ENCODE measurements at regions not wholly inside any gene's neighbourhood (a gene's known extent, or its start where the extent isn't known, plus 50 kb on each side); places are given as distances from the start of the nearest gene placed in this dataset.
"Not testable (repeated sequence)": the region's sequence is repeated elsewhere in the genome, so short reads cannot be mapped to it uniquely, and the experiment has no call there.

DNA sequence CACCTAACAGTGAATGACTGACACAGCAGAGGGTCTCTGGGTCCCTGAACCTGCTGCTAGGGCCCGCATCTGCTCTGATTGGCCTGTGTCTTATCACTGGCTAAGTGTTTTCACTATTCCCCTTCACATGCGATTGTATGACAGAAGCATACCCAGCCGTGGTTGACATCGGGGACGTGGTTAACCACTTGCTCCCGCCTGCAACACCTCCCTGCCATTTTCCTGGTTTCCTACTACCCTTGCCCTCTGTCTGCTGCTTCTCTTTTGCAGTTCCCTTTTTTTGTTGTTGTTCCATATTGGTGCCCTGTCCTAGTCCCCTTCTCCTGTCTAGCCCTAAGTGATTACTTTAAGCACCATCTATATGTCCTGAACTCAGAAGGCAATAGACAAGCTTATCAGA, 177.0 kb downstream of the RGS9 start:
- intact Hi-C loops (cut with micrococcal nuclease), result no loop called here

- intact Hi-C loops (cut with micrococcal nuclease), result no loop called here
Measured at GRCh38 chr17:65312718-65313377, 175.7 kb downstream of the RGS9 start.

GRCh38 chr17:65311261-65311660, 174.1 kb downstream of the RGS9 start:
- intact Hi-C loops (cut with micrococcal nuclease), result no loop called here

GRCh38 chr17:65307961-65308316, 170.8 kb downstream of the RGS9 start:
- intact Hi-C loops (cut with micrococcal nuclease), result no loop called here

GRCh38 chr17:65307081-65307960, 170.2 kb downstream of the RGS9 start:
- intact Hi-C loops (cut with micrococcal nuclease), result no loop called here

- intact Hi-C loops (cut with micrococcal nuclease), result no loop called here
Measured at GRCh38 chr17:65305778-65306177, 168.6 kb downstream of the RGS9 start.

DNA sequence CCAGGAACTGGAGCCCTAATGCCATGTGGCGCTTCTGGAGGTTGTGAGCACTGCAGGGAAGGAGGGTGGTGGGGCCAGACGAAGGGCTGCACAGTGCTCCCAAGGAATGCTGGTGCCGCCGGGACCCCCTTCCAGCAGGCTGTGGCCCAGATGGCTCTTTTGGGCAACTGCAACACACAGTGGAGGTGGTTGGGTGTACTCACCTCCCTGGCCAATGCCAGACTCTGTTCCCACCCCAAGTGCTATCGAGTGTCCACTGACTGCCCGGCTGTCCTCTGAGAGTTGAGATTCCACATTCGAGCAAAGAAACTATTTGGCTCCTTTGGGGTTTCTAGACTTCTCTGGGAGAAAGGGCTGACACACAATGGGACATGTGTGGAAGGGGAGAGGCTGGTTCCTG, 167.9 kb downstream of the RGS9 start:
- intact Hi-C loops (cut with micrococcal nuclease), result no loop called here

DNA sequence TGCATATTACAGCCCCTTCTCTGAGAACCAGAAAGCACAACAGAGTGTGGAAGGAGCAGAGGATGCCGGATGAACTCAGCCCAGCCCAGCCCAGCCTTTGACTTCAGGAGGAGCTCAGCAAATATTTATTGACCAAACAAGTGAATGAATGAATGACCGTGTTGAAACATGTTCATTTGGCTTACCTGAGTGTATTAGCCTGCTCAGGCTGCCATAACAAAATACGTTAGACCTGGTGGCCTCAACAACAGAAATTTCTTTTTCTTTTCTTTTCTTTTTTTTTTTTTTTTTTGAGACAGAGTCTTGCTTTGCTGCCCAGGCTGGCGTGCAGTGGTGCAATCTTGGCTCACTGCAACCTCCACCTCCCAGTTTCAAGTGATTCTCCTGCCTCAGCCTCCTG, 164.7 kb downstream of the RGS9 start:
- intact Hi-C loops (cut with micrococcal nuclease), result not testable (repeated sequence)

- intact Hi-C loops (cut with micrococcal nuclease), result no loop called here
Measured at GRCh38 chr17:65301184-65301583, 164.0 kb downstream of the RGS9 start.

- intact Hi-C loops (cut with micrococcal nuclease), result loop anchor here (10.0 kb wide), 1 partner anchor 687 kb away; no protein-coding TSS in a partner anchor
Measured at GRCh38 chr17:65297916-65298315, 160.7 kb downstream of the RGS9 start.

DNA sequence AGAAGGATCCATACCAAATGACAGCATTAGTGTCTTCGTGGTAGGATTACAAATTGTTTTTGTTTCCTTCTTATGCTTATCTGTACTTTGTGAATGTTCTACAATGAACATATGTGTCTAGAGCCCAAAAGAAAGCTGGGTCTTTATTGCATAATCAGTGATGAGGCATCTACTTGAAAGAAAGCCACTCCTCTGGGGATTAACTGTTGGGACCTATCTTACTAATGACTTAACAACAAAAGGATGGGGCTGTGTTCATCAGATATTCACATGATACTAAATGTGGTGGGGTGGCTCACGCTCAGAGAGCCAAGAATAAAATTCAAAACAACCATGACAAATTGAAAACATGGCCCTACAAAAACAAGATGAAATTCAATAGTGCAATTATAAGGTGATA, 160.2 kb downstream of the RGS9 start:
- intact Hi-C loops (cut with micrococcal nuclease), result loop anchor here (10.0 kb wide), 1 partner anchor 687 kb away; no protein-coding TSS in a partner anchor

DNA sequence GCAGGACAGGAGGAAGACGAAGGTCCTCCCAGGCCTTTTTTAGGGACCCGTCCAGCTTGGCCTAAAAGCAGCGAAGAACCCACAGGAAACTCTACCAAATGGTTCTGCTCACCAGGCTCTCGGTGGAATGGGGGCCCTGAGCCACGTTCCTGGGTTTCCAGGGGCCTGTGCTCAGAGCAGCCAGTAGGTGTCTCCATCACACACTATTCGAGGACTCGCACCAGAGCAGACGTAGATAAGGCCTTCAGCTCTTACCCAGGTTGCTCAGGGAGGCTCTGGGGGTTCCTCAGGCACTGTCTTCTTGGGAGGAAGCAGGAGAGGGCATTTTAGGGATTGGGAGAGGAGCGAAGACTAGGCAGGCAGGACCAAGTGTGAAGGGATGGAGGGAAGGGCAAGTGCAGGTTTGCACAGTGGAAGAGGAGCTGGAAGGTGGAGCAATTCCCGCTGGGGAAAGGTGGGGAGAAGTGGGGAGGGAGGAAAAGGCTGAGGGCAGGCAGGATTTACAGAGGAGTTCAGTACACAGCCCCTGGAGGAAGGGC, 157.1 kb downstream of the RGS9 start:
- intact Hi-C loops (cut with micrococcal nuclease), result loop anchor here (2.0 to 10.0 kb wide), 4 partner anchors 62 to 873 kb away; no protein-coding TSS in a partner anchor

- intact Hi-C loops (cut with micrococcal nuclease), result loop anchor here (2.0 to 10.0 kb wide), 4 partner anchors 61 to 874 kb away; no protein-coding TSS in a partner anchor
Measured at GRCh38 chr17:65293584-65294180, 156.5 kb downstream of the RGS9 start.

GRCh38 chr17:65292430-65292829, 155.3 kb downstream of the RGS9 start:
- intact Hi-C loops (cut with micrococcal nuclease), result loop anchor here (5.0 to 10.0 kb wide), 3 partner anchors 60 to 875 kb away; no protein-coding TSS in a partner anchor

DNA sequence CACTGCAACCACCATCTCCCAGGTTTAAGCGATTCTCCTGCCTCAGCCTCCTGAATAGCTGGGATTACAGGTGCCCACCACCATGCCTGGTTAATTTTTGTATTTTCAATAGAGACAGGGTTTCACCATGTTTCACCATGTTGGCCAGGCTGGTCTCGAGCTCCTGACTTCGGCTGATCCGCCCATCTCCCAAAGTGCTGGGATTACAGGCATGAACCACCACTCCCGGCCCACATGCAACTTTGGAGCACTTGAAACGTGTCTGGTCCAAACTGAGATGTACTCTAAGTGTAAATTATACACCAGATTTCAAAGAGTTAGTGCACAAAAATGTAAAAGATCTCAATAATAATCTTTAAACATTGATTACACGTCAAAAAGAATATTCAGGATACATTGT, 154.1 kb downstream of the RGS9 start:
- intact Hi-C loops (cut with micrococcal nuclease), result loop anchor here (5.0 to 10.0 kb wide), 3 partner anchors 59 to 876 kb away; no protein-coding TSS in a partner anchor

DNA sequence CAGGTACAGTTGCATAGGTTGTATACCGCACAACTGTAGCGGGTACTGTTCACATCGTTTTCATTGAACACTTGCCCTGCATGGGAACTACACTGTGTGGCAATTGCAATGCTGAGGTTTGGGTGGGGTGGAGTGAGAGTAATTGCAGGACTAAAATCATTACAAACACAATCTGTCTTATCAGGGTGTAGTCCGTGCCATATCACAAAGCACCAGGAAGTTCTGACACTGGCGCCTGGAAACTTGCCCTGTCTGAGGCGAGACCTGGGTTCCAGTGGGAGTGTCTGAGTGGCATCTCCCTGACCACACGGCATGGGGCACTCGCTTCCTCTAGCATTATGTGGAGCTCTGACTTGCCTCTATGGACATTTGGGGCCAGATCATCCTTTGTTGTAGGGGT, 153.4 kb downstream of the RGS9 start:
- intact Hi-C loops (cut with micrococcal nuclease), result loop anchor here (5.0 to 10.0 kb wide), 3 partner anchors 58 to 877 kb away; no protein-coding TSS in a partner anchor

DNA sequence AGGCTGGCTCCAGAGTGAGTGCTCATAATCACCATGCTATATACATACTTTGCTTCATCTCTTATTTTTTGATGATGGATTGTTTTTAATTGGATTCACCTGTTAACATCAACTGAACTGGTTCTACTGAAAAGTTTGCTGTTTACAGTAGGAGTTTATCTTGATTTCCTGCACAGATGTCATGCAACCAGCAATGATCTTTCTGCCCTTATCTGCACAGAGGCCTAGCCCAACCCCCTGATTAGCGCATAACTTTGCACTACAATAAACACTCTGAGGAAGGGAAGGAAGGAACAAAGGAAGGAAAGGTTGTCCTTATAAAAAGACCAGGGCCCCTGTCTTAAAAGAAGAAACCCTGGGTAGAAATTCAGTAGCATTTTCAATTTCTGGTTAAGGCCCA, 152.9 kb downstream of the RGS9 start:
- intact Hi-C loops (cut with micrococcal nuclease), result loop anchor here (5.0 to 10.0 kb wide), 3 partner anchors 58 to 877 kb away; no protein-coding TSS in a partner anchor

GRCh38 chr17:65287040-65287439, 149.9 kb downstream of the RGS9 start:
- intact Hi-C loops (cut with micrococcal nuclease), result no loop called here

DNA sequence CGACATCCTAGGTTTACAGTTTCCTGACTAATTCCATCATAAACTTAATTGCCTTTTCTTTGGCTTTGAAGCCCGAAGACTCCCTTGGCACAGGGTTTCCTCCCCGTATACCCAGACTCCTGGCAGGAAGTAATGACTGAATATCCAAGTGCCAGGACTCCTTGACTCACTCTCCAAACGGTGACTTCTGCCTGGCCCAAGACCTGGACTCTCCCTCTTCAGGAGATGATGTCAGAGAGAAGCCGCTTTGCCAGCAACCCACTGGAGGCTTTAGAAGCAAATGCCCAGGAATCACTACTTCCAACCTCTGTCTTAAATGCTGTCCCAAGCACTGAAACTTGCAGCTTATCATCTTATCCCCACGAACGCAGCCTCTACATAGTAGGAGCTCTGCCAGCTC, 146.5 kb downstream of the RGS9 start:
- intact Hi-C loops (cut with micrococcal nuclease), result no loop called here

- intact Hi-C loops (cut with micrococcal nuclease), result no loop called here
Measured at GRCh38 chr17:65279456-65279855, 142.3 kb downstream of the RGS9 start.

- intact Hi-C loops (cut with micrococcal nuclease), result loop anchor here (1.0 kb wide), 1 partner anchor 886 kb away; no protein-coding TSS in a partner anchor
Measured at GRCh38 chr17:65278820-65279184, 141.6 kb downstream of the RGS9 start.

All from T-helper 2 cell treated with Interferon-gamma antibody and Interleukin-4, amounts not matched to agents 100 ng/mL and 5 ng/mL, for 36 hours (primary cell).